ENCODE measurements at regions not wholly inside any gene's neighbourhood (a gene's known extent, or its start where the extent isn't known, plus 50 kb on each side); places are given as distances from the start of the nearest gene placed in this dataset.

- no peaks in the 10 kb centered on the region for H3K36me3 ChIP-seq (replicated peaks in 1 of 2; ENCODE audit: control insufficient read depth in 1 of 2, insufficient read depth in 2 of 2, low read length in 2 of 2)
- 96% methylated on average over 53 of the region's 63 CpGs for WGBS (ENCODE audit: low lambda C conversion rate)
- no peak for TF ChIP-seq SIN3A (IDR thresholded peaks at IDR 0.05; ENCODE audit: borderline replicate concordance, low read depth, low read length)
- no peak for TF ChIP-seq PBX3 (CRISPR knock-in tag; IDR thresholded peaks at IDR 0.05; ENCODE audit: borderline replicate concordance)
- no peak for TF ChIP-seq ZNF75D (CRISPR knock-in tag; IDR thresholded peaks at IDR 0.05; ENCODE audit: borderline replicate concordance)
- no peak for TF ChIP-seq SAFB2 (CRISPR knock-in tag; IDR thresholded peaks at IDR 0.05; ENCODE audit: borderline replicate concordance, low read depth)
- no peak for TF ChIP-seq KLF15 (CRISPR knock-in tag; IDR thresholded peaks at IDR 0.05; ENCODE audit: borderline replicate concordance)
- H3K4me3 ChIP-seq (replicated peaks in 1 of 3; ENCODE audit: insufficient read depth in 1 of 3, low read depth in 2 of 3, low read length in 3 of 3), result no peak overlapping the region
- POLR2A ChIA-PET, result no interaction called here
- CTCF ChIA-PET (ENCODE audit: low intra/inter-chr PET ratio, low total read pairs), result no interaction called here
- no TSS peak for BruUV-seq (replicated peaks)
- ATAC-seq (no peak), FAIRE-seq (no peak), DNase-seq (ENCODE audit: low spot score) (no peak)
- H2AFZ ChIP-seq (ENCODE audit: low read length), result no peak overlapping the region
- in situ Hi-C loops (cut with HindIII; ENCODE audit: extremely low pct_ligation_motif_present, low pct_unique_long_range_greater_than_20kb) (no loop called here), intact Hi-C loops (cut with micrococcal nuclease; ENCODE audit: unreplicated experiment) (no loop called here)
- H4K20me1 ChIP-seq (ENCODE audit: insufficient read depth, low read length), result no peaks in the 10 kb centered on the region
- peaks cover 0 to 1% of the 10 kb centered on the region in 2 experiments; a peak in 1 of 5 replicates for H3K27me3 ChIP-seq (ENCODE audit: control insufficient read depth in 1 of 2, insufficient read depth in 2 of 2, low read length in 2 of 2)
- no peaks in the 10 kb centered on the region for H3K9me3 ChIP-seq (ENCODE audit: low read length)
- no peaks in the 10 kb centered on the region for H3K79me2 ChIP-seq (ENCODE audit: insufficient read depth, low read length)
- no peaks in the 10 kb centered on the region for H3K4me1 ChIP-seq (ENCODE audit: insufficient read depth, low read length)
- H3K9ac ChIP-seq (ENCODE audit: insufficient read depth, low read depth, low read length), result no peak overlapping the region
- no peak overlapping the region for H3K27ac ChIP-seq (ENCODE audit: extremely low read length, insufficient read depth, low read length)
- no peak overlapping the region for H3K4me2 ChIP-seq (ENCODE audit: low read depth, low read length)
Observed at GRCh38 chr14:103273145-103273744, 60.8 kb upstream of the EIF5 start.

Measured in HepG2 (cell line).